ENCODE measurements at regions not wholly inside any gene's neighbourhood (a gene's known extent, or its start where the extent isn't known, plus 50 kb on each side); places are given as distances from the start of the nearest gene placed in this dataset.

GRCh38 chr3:64828276-64828675 is 140.5 kb upstream of the ADAMTS9 start:
- TF ChIP-seq GATA2 (IDR thresholded peaks at IDR 0.05; ENCODE audit: low read depth, low read length) = no peak
- TF ChIP-seq GATA3 (IDR thresholded peaks at IDR 0.05; ENCODE audit: low read depth, low read length) = no peak

- TF ChIP-seq GATA2 (IDR thresholded peaks at IDR 0.05; ENCODE audit: low read depth, low read length) (no peak), GATA3 (IDR thresholded peaks at IDR 0.05; ENCODE audit: low read depth, low read length) (no peak)
These were observed 139.6 kb upstream of the ADAMTS9 start for GRCh38 chr3:64827431-64827830.

GRCh38 chr3:64827019-64827418 is 139.2 kb upstream of the ADAMTS9 start:
- TF ChIP-seq GATA3 (IDR thresholded peaks at IDR 0.05; ENCODE audit: low read depth, low read length) (no peak), GATA2 (IDR thresholded peaks at IDR 0.05; ENCODE audit: low read depth, low read length) (no peak)

DNA sequence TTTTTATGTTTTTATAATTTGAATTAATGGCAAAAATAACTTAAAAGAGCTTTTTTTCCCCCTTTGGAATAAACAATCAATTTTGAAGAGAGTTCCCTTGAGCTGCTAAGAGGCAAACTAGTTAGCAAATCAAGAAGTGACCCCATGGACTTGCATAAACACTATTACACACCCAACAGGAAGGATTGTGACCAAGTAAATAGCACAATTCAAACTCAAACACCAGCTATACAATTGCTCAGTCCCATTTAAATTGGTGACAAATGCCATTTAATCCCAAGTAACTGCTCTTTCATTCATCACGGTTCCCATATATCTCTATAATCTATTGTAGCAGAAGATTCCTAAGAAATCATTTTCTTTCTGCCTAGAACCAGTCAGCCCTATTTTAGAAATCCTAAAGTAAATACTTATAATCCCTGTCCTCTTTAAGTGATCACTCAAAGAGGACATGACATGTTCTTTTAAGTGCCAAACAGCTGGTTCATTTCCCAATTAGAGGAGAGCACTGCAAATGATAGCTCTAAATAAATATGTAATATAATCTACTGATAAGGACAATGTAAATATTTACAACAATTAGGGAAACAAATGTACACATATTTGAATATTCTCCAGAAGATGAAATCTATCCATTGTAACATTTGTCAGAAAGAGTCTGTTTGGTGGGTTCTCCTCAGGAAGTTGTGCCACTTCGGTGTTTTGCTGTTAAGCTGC is 137.8 kb upstream of the ADAMTS9 start:
- TF ChIP-seq GATA3 (IDR thresholded peaks at IDR 0.05; ENCODE audit: low read depth, low read length) (no peak), GATA2 (IDR thresholded peaks at IDR 0.05; ENCODE audit: low read depth, low read length) (no peak)

GRCh38 chr3:64824394-64824909 is 136.7 kb upstream of the ADAMTS9 start:
- no peak for TF ChIP-seq GATA3 (IDR thresholded peaks at IDR 0.05; ENCODE audit: low read depth, low read length)
- TF ChIP-seq GATA2 (IDR thresholded peaks at IDR 0.05; ENCODE audit: low read depth, low read length) = no peak

DNA sequence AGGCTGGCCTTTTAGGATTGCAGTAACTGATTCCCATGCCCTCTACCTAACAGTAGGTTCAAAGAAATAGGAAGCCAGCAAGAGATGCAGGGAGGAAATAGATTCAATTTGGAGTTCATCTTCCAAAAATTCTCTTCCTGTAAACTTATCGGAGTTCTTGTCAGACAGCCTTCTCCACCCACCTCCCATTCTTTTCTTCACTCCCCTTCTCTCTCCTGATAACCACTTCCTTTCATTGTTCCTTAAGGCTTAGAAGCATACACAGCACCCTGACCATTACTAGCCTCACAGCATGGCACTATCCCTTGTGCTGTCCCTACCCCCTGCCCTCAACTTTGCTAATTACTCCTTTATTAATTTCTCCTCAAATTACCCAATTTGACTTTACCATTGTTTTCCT is 130.4 kb upstream of the ADAMTS9 start:
- TF ChIP-seq GATA3 (IDR thresholded peaks at IDR 0.05; ENCODE audit: low read depth, low read length) = no peak
- no peak for TF ChIP-seq GATA2 (IDR thresholded peaks at IDR 0.05; ENCODE audit: low read depth, low read length)

GRCh38 chr3:64816355-64816754 is 128.6 kb upstream of the ADAMTS9 start:
- no peak for TF ChIP-seq GATA3 (IDR thresholded peaks at IDR 0.05; ENCODE audit: low read depth, low read length)

DNA sequence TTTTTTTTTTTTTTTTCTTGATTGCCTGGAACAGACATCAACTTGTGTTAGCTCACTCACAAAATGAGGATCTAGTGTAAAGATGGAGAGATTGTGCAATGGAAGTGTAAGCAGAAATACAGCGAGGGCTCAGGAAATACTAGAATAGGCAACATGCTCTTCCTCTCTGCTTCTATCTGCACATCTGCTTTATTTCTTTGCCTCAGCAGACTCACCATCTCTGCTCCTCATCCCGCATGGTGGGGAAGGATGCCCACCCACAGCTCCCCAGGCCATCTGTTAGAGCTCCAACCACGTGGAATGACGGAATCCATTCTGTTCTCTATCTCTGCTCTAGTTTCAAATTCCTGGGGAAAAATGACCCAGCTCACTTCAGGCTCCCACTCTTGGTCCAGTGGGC is 128.0 kb upstream of the ADAMTS9 start:
- no peak for TF ChIP-seq GATA2 (IDR thresholded peaks at IDR 0.05; ENCODE audit: low read depth, low read length)
- TF ChIP-seq GATA3 (IDR thresholded peaks at IDR 0.05; ENCODE audit: low read depth, low read length) = no peak

DNA sequence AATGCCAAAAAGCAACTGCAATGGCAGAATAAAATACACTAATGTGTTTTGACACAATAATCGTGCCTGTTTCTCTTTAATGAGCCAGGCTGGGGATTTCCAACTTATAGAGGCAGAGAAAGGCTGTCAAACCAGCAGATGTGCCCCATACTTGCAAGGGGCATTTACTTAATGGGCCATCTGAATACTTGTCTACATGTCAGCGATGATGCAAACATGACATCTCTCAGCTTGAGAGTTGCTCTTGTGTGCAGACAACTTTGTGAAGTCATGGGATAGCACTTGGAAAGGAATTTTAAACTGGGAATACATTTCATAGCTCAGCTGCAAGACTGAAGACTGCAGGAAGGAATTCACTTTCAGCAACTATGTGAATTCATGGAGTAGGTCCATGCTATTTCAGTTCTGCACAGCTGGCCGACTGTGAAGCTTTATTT is 127.4 kb upstream of the ADAMTS9 start:
- TF ChIP-seq GATA3 (IDR thresholded peaks at IDR 0.05; ENCODE audit: low read depth, low read length) = no peak
- TF ChIP-seq GATA2 (IDR thresholded peaks at IDR 0.05; ENCODE audit: low read depth, low read length) = no peak

GRCh38 chr3:64814351-64814750 is 126.6 kb upstream of the ADAMTS9 start:
- TF ChIP-seq GATA2 (IDR thresholded peaks at IDR 0.05; ENCODE audit: low read depth, low read length) (no peak), GATA3 (IDR thresholded peaks at IDR 0.05; ENCODE audit: low read depth, low read length) (no peak)

GRCh38 chr3:64813326-64813725 is 125.5 kb upstream of the ADAMTS9 start:
- TF ChIP-seq GATA3 (IDR thresholded peaks at IDR 0.05; ENCODE audit: low read depth, low read length) (no peak), GATA2 (IDR thresholded peaks at IDR 0.05; ENCODE audit: low read depth, low read length) (no peak)

DNA sequence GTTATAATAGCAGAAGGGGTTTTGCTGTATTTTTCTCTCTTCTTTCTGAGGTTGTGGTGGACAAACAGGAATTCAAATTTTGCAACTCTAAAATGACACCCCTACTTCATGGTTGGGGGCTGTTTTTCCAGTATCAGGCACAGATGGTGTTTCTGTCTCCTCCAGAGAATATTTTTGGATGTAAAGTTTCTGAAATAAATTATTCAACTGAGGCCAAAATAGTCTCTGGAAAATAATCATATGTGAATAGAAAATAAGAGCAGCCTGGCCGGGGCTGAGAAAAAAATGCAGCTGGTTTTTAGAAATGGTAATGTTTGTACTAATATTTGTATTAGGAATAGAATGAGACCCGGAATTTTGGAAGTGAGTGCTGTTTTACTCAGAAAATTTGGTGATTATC is 121.3 kb upstream of the ADAMTS9 start:
- TF ChIP-seq GATA3 (IDR thresholded peaks at IDR 0.05; ENCODE audit: low read depth, low read length) (no peak), GATA2 (IDR thresholded peaks at IDR 0.05; ENCODE audit: low read depth, low read length) (no peak)

DNA sequence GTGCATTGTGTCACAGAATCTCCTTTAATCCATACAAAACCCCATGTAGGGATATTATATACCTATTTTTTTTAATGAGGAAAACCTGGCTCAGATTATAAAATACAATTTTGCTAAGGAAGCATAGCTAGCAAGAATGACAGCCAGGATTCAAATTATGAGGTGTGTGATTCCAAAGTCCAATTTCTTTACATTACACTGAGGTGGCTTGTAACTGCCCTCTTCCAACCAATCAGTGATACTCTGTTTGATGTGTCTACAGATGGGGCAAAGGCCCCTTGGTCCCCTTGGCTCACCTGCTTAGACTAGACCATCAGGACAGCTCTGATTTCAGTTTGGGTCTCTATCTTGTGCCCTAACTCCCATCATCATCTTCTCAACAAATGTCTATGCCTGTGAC is 120.3 kb upstream of the ADAMTS9 start:
- TF ChIP-seq GATA3 (IDR thresholded peaks at IDR 0.05; ENCODE audit: low read depth, low read length) = no peak

DNA sequence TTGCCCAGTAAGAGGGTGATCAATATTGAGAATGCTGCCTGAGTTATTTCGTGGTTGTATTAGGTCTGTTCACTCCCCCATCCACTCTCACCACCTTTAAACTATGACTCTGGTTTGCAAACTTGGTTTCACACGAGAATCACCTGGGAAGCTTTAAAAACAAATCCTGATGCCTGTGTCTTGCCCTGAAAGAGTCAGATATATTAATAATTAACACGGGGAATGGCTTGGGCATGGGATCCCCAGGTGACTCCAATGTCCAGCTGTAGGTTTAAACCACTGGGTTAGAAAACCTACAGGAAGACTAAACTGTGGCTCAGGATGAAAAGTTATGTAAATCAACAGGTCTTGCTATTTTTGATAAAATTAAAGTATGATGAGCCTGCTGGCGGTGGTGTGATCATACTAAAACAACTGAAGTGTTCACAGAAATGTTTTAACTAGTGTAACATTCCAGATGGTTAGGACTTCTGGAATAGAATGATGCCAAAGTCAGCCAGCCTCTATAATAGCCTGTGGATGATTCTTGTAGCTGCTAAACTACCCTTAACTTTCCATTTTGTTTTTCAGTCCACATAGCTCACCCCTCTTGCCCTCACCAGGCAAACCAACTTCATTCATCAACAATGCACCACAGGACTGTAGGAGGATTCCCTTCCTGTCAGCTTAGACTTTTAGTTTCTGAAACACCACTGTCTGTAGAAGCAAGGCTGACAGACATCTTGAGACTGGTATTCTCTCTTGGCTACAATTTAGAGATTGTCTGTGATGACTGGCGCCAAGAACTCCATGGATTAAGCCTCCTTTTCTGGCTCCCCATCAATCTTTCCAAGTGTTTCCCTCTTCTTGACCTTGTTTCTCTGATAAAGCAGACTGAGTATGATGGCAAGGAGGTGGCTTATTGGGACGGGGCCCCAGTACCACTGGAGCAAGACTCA is 119.1 kb upstream of the ADAMTS9 start:
- TF ChIP-seq GATA3 (IDR thresholded peaks at IDR 0.05; ENCODE audit: low read depth, low read length) (no peak), GATA2 (IDR thresholded peaks at IDR 0.05; ENCODE audit: low read depth, low read length) (no peak)

DNA sequence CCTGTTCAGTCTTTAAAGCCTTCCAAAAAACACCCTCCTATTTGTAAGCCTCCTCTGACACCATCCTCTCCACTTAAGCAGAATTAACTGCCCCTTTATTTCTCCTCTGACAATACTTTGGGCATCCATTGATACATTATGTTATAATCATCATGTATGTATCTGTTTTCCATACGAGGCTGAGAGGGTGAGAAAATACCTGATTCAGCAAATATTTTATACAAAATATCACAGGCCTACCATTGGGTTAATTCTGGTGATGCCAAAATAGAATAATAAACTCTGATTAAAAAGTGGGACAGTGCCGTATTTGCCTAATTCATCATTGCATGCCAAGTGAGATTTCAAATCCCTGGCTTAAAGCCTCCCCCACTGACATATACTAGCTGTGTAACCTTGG is 118.2 kb upstream of the ADAMTS9 start:
- no peak for TF ChIP-seq GATA2 (IDR thresholded peaks at IDR 0.05; ENCODE audit: low read depth, low read length)
- no peak for TF ChIP-seq GATA3 (IDR thresholded peaks at IDR 0.05; ENCODE audit: low read depth, low read length)
